GM21526 (cell line): ENCODE measurements at regions not wholly inside any gene's neighbourhood (a gene's known extent, or its start where the extent isn't known, plus 50 kb on each side); places are given as distances from the start of the nearest gene placed in this dataset.
"Not testable (repeated sequence)": the region's sequence is repeated elsewhere in the genome, so short reads cannot be mapped to it uniquely, and the experiment has no call there.

Source experiments
- ATAC-seq: cut with Tn5 transposase; IDR thresholded peaks from one replicate; pipeline ENCODE4 v1.9.1; 2021; ENCODE audit warnings: moderate library complexity; ENCODE audit not compliant: unreplicated experiment, low FRiP score

- no peak for ATAC-seq
These were observed 247.0 kb downstream of the SPRY2 start for GRCh38 chr13:80093888-80094287.

GRCh38 chr13:80086304-80086721, 254.6 kb downstream of the SPRY2 start:
- ATAC-seq = no peak

GRCh38 chr13:80083853-80084676, 256.9 kb downstream of the SPRY2 start:
- no peak for ATAC-seq

GRCh38 chr13:80083081-80083852, 257.7 kb downstream of the SPRY2 start:
- no peak for ATAC-seq

- no peak for ATAC-seq
These were observed 258.4 kb downstream of the SPRY2 start for GRCh38 chr13:80082396-80083080.

- ATAC-seq = no peak
These were observed 266.1 kb downstream of the SPRY2 start for GRCh38 chr13:80074811-80075210.

- no peak for ATAC-seq
These were observed 266.7 kb downstream of the SPRY2 start for GRCh38 chr13:80074143-80074752.

- no peak for ATAC-seq
These were observed 268.7 kb downstream of the SPRY2 start for GRCh38 chr13:80072231-80072630.

- no peak for ATAC-seq
These were observed 270.8 kb downstream of the SPRY2 start for GRCh38 chr13:80070024-80070703.

- ATAC-seq = no peak
These were observed 271.6 kb downstream of the SPRY2 start for GRCh38 chr13:80069374-80069773.

GRCh38 chr13:80065996-80066395, 274.9 kb downstream of the SPRY2 start:
- no peak for ATAC-seq

GRCh38 chr13:80062416-80062815, 278.5 kb downstream of the SPRY2 start:
- ATAC-seq = not testable (repeated sequence)

GRCh38 chr13:80059789-80060188, 281.1 kb downstream of the SPRY2 start:
- ATAC-seq = no peak

- no peak for ATAC-seq
These were observed 282.3 kb downstream of the SPRY2 start for GRCh38 chr13:80058626-80059025.

GRCh38 chr13:80055847-80056246, 285.1 kb downstream of the SPRY2 start:
- no peak for ATAC-seq

- ATAC-seq = no peak
These were observed 286.1 kb downstream of the SPRY2 start for GRCh38 chr13:80054806-80055205.

- no peak for ATAC-seq
These were observed 288.6 kb downstream of the SPRY2 start for GRCh38 chr13:80052286-80052685.

- no peak for ATAC-seq
These were observed 290.7 kb downstream of the SPRY2 start for GRCh38 chr13:80050252-80050651.

GRCh38 chr13:80048802-80049201, 292.1 kb downstream of the SPRY2 start:
- peak; percentile 98 for ATAC-seq

- no peak for ATAC-seq
These were observed 292.9 kb downstream of the SPRY2 start for GRCh38 chr13:80048030-80048429.
